GM23338 (cell line): ENCODE measurements at regions not wholly inside any gene's neighbourhood (a gene's known extent, or its start where the extent isn't known, plus 50 kb on each side); places are given as distances from the start of the nearest gene placed in this dataset.
A peak's percentile ranks its signal among the peaks of the same experiment; 100 is the strongest.

Source experiments
- ATAC-seq: fragments of 200-7000 bp; cut with Tn5 transposase; 3 replicates; pipeline ENCODE4 v1.9.1; 2020
- DNase-seq: peaks from one replicate; pipeline ENCODE4 v3.0.0-alpha.2; 2015; ENCODE audit warnings: low spot score
- H2AFZ ChIP-seq: fragments of 200-600 bp; sonication (generic); 2 replicates; pipeline ENCODE4 v1.8.0; 2016; ENCODE audit warnings: antibody characterized with exemption, mild to moderate bottlenecking, moderate library complexity
- H3F3A ChIP-seq: fragments of 200-600 bp; sonication (generic); replicated peaks from 2 replicates; pipeline ENCODE4 v1.8.0; 2017; ENCODE audit warnings: antibody characterized with exemption, mixed run types, low read depth
- H3K27ac ChIP-seq: fragments of 200-600 bp; sonication (generic); 2 replicates; pipeline ENCODE4 v1.6.1; 2016; ENCODE audit warnings: low read depth
- H3K27me3 ChIP-seq: fragments of 200-600 bp; sonication (generic); 2 replicates; pipeline ENCODE4 v1.8.0; 2016; ENCODE audit warnings: mild to moderate bottlenecking, mixed run types, moderate library complexity; ENCODE audit not compliant: insufficient read depth
- H3K36me3 ChIP-seq: fragments of 200-600 bp; sonication (generic); 2 replicates; pipeline ENCODE4 v1.8.0; 2016; ENCODE audit warnings: mild to moderate bottlenecking; ENCODE audit not compliant: insufficient read depth
- H3K4me1 ChIP-seq: fragments of 200-600 bp; sonication (generic); 2 replicates; pipeline ENCODE4 v1.8.0; 2016; ENCODE audit warnings: mild to moderate bottlenecking, moderate library complexity; ENCODE audit not compliant: insufficient read depth
- H3K4me2 ChIP-seq: fragments of 200-600 bp; sonication (generic); 2 replicates; pipeline ENCODE4 v1.7.1; 2017; ENCODE audit warnings: mixed run types
- H3K4me3 ChIP-seq: fragments of 200-600 bp; sonication (generic); 2 replicates; pipeline ENCODE4 v1.6.1; 2016; ENCODE audit warnings: mixed run types
- H3K79me2 ChIP-seq: fragments of 200-600 bp; sonication (generic); replicated peaks from 2 replicates; pipeline ENCODE4 v1.8.0; 2017; ENCODE audit warnings: mild to moderate bottlenecking; ENCODE audit not compliant: insufficient read depth
- H3K9me2 ChIP-seq: fragments of 200-600 bp; sonication (generic); 2 replicates; pipeline ENCODE4 v1.8.0; 2017; ENCODE audit not compliant: insufficient read depth
- H4K20me1 ChIP-seq: fragments of 200-600 bp; sonication (generic); replicated peaks from 2 replicates; pipeline ENCODE4 v1.8.0; 2017; ENCODE audit warnings: mild to moderate bottlenecking; ENCODE audit not compliant: insufficient read depth
- H3K27ac Mint-ChIP-seq: 2 replicates; pipeline ENCODE4 v1.8.0; 2020; ENCODE audit warnings: inconsistent platforms, mild to moderate bottlenecking, moderate library complexity, mixed read lengths
- H3K27me3 Mint-ChIP-seq: 3 replicates; pipeline ENCODE4 v1.8.0; 2022; ENCODE audit warnings: low read depth, mild to moderate bottlenecking, moderate library complexity, mixed read lengths, inconsistent platforms; ENCODE audit not compliant: insufficient read depth, poor library complexity
- H3K36me3 Mint-ChIP-seq: 3 replicates; pipeline ENCODE4 v1.8.0; 2021; ENCODE audit warnings: low read depth, mild to moderate bottlenecking, inconsistent platforms, moderate library complexity, mixed read lengths
- H3K4me1 Mint-ChIP-seq: 3 replicates; pipeline ENCODE4 v1.8.0; 2020; ENCODE audit warnings: mild to moderate bottlenecking, inconsistent platforms, mixed read lengths
- H3K4me3 Mint-ChIP-seq: 3 replicates; pipeline ENCODE4 v1.8.0; 2021; ENCODE audit warnings: moderate library complexity, mild to moderate bottlenecking, inconsistent platforms, mixed read lengths
- H3K9me3 Mint-ChIP-seq: 3 replicates; pipeline ENCODE4 v1.8.0; 2020; ENCODE audit warnings: moderate library complexity, mild to moderate bottlenecking, inconsistent platforms, mixed read lengths
- CREB1 ChIP-seq: fragments of 250-450 bp; sonication (Bioruptor Pico); IDR thresholded peaks from 2 replicates; pipeline ENCODE4 v1.5.0; 2020; ENCODE audit warnings: low read depth, mild to moderate bottlenecking, moderate library complexity
- EZH2 ChIP-seq: fragments of 200-600 bp; sonication (generic); IDR thresholded peaks from one replicate; pipeline ENCODE4 v1.8.0; 2017; ENCODE audit warnings: antibody characterized with exemption, mild to moderate bottlenecking, low read depth; ENCODE audit not compliant: unreplicated experiment
- EZH2phosphoT487 ChIP-seq: fragments of 200-600 bp; sonication (generic); IDR thresholded peaks from one replicate; pipeline ENCODE4 v1.8.1; 2018; ENCODE audit warnings: antibody characterized with exemption; ENCODE audit not compliant: unreplicated experiment
- JUNB ChIP-seq: IDR thresholded peaks from one replicate; pipeline ENCODE4 v1.6.1; 2016; ENCODE audit warnings: antibody characterized with exemption; ENCODE audit not compliant: unreplicated experiment
- NANOG ChIP-seq: IDR thresholded peaks from 2 replicates; pipeline ENCODE4 v1.6.1; 2016; ENCODE audit warnings: antibody characterized with exemption, borderline replicate concordance
- POLR2AphosphoS5 ChIP-seq: IDR thresholded peaks from 2 replicates; pipeline ENCODE4 v1.6.1; 2016; ENCODE audit warnings: antibody characterized with exemption, low read depth
- STAT1 ChIP-seq: IDR thresholded peaks from one replicate; pipeline ENCODE4 v1.6.1; 2016; ENCODE audit warnings: antibody characterized with exemption; ENCODE audit not compliant: unreplicated experiment
- ZNF114 ChIP-seq: fragments of 250-450 bp; sonication (Bioruptor Pico); IDR thresholded peaks from 2 replicates; pipeline ENCODE4 v1.5.0; 2020; ENCODE audit warnings: mild to moderate bottlenecking, moderate library complexity
- ZNF331 ChIP-seq: fragments of 250-450 bp; sonication (Bioruptor Pico); IDR thresholded peaks from 2 replicates; pipeline ENCODE4 v1.5.0; 2020; ENCODE audit warnings: low read depth, mild to moderate bottlenecking, moderate library complexity
- TF ChIP-seq, protein P1 (sequence below): IDR thresholded peaks from 2 replicates; pipeline ENCODE4 v1.6.1; 2016; ENCODE audit warnings: antibody characterized with exemption
- TF ChIP-seq, protein P2 (sequence below): fragments of 250-450 bp; sonication (Bioruptor Pico); IDR thresholded peaks from 2 replicates; pipeline ENCODE4 v1.5.0; 2020; ENCODE audit warnings: mild to moderate bottlenecking, moderate library complexity
- TF ChIP-seq, protein P3 (sequence below): IDR thresholded peaks from one replicate; pipeline ENCODE4 v1.6.1; 2018; ENCODE audit warnings: antibody characterized with exemption; ENCODE audit not compliant: unreplicated experiment

DNA sequence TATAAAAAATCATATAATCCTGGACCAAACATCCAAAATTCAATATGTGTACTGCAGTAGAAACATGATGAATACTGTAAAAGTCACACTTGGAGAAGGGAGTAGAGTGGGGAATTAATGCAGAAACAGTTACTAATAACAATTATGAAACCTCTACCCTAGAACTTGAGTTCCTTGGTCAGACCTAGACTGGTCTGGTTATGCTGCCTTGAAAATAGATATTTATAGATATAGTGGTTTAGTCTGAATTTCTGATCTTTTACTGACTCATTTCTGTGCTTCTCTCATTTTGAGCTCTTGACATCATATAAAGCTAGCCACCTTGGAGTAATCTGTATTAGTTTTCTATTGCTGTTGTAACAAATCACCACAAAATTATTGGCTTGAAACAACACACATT lies 808.7 kb upstream of the CDH10 start (continued):
- TF ChIP-seq, protein P1, sequence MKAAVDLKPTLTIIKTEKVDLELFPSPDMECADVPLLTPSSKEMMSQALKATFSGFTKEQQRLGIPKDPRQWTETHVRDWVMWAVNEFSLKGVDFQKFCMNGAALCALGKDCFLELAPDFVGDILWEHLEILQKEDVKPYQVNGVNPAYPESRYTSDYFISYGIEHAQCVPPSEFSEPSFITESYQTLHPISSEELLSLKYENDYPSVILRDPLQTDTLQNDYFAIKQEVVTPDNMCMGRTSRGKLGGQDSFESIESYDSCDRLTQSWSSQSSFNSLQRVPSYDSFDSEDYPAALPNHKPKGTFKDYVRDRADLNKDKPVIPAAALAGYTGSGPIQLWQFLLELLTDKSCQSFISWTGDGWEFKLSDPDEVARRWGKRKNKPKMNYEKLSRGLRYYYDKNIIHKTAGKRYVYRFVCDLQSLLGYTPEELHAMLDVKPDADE: no peak

DNA sequence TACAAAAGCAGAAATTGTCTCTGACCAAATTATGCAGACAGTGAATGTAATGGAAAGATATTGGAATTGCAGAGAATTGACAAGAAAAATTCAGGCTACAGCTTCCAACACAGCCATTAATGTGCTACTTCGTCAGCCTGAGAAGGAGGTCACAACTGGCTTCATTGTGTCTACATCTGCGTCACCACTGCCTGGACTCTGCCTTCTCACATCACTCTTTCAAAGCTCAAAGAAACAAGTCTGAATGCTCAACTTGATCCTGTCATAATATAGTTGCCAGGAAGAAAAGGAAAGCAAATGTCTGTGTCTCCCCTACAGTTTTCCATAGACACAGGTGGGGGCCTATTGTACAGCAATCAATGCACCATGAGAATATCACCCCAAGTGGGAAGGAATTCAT lies 806.5 kb upstream of the CDH10 start:
- Histone ChIP-seq H4K20me1 (no peaks in the 10 kb centered on the region), H3K27ac (no peak overlapping the region), H3F3A (peaks cover 12% of the 10 kb centered on the region; the same call in 1 of the 2 replicates), H3K27me3 (no peaks in the 10 kb centered on the region), H3K36me3 (no peaks in the 10 kb centered on the region), H2AFZ (no peak overlapping the region; the same call in 1 of the 2 replicates), H3K4me1 (peaks cover 48% of the 10 kb centered on the region), H3K4me2 (0 out of 2 replicates have a peak overlapping the region, but pooled peaks have one; percentile 2), H3K79me2 (peaks cover 12% of the 10 kb centered on the region; the same call in 1 of the 2 replicates), H3K9me2 (no peaks in the 10 kb centered on the region), H3K4me3 (no peak overlapping the region)
- DNase-seq: no peak
- peaks cover 67% of the 10 kb centered on the region for H3K4me1 Mint-ChIP-seq
- no peaks in the 10 kb centered on the region for H3K36me3 Mint-ChIP-seq
- peaks cover 7% of the 10 kb centered on the region for H3K27me3 Mint-ChIP-seq
- no peak overlapping the region for H3K27ac Mint-ChIP-seq
- H3K9me3 Mint-ChIP-seq: no peaks in the 10 kb centered on the region
- no peak for ATAC-seq
- H3K4me3 Mint-ChIP-seq: no peak overlapping the region; the same call in 2 of the 3 replicates
- TF ChIP-seq NANOG: no peak
- TF ChIP-seq, protein P2, sequence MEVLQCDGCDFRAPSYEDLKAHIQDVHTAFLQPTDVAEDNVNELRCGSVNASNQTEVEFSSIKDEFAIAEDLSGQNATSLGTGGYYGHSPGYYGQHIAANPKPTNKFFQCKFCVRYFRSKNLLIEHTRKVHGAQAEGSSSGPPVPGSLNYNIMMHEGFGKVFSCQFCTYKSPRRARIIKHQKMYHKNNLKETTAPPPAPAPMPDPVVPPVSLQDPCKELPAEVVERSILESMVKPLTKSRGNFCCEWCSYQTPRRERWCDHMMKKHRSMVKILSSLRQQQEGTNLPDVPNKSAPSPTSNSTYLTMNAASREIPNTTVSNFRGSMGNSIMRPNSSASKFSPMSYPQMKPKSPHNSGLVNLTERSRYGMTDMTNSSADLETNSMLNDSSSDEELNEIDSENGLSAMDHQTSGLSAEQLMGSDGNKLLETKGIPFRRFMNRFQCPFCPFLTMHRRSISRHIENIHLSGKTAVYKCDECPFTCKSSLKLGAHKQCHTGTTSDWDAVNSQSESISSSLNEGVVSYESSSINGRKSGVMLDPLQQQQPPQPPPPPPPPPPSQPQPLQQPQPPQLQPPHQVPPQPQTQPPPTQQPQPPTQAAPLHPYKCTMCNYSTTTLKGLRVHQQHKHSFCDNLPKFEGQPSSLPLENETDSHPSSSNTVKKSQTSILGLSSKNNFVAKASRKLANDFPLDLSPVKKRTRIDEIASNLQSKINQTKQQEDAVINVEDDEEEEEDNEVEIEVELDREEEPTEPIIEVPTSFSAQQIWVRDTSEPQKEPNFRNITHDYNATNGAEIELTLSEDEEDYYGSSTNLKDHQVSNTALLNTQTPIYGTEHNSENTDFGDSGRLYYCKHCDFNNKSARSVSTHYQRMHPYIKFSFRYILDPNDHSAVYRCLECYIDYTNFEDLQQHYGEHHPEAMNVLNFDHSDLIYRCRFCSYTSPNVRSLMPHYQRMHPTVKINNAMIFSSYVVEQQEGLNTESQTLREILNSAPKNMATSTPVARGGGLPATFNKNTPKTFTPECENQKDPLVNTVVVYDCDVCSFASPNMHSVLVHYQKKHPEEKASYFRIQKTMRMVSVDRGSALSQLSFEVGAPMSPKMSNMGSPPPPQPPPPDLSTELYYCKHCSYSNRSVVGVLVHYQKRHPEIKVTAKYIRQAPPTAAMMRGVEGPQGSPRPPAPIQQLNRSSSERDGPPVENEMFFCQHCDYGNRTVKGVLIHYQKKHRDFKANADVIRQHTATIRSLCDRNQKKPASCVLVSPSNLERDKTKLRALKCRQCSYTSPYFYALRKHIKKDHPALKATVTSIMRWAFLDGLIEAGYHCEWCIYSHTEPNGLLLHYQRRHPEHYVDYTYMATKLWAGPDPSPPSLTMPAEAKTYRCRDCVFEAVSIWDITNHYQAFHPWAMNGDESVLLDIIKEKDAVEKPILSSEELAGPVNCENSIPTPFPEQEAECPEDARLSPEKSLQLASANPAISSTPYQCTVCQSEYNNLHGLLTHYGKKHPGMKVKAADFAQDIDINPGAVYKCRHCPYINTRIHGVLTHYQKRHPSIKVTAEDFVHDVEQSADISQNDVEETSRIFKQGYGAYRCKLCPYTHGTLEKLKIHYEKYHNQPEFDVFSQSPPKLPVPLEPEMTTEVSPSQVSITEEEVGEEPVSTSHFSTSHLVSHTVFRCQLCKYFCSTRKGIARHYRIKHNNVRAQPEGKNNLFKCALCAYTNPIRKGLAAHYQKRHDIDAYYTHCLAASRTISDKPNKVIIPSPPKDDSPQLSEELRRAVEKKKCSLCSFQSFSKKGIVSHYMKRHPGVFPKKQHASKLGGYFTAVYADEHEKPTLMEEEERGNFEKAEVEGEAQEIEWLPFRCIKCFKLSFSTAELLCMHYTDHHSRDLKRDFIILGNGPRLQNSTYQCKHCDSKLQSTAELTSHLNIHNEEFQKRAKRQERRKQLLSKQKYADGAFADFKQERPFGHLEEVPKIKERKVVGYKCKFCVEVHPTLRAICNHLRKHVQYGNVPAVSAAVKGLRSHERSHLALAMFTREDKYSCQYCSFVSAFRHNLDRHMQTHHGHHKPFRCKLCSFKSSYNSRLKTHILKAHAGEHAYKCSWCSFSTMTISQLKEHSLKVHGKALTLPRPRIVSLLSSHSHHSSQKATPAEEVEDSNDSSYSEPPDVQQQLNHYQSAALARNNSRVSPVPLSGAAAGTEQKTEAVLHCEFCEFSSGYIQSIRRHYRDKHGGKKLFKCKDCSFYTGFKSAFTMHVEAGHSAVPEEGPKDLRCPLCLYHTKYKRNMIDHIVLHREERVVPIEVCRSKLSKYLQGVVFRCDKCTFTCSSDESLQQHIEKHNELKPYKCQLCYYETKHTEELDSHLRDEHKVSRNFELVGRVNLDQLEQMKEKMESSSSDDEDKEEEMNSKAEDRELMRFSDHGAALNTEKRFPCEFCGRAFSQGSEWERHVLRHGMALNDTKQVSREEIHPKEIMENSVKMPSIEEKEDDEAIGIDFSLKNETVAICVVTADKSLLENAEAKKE (CRISPR knock-in tag): no peak
- no peak for TF ChIP-seq JUNB
- TF ChIP-seq STAT1: no peak
- TF ChIP-seq EZH2: no peak
- TF ChIP-seq CREB1 (CRISPR knock-in tag): no peak
- TF ChIP-seq EZH2phosphoT487: no peak
- TF ChIP-seq, protein P1: no peak
- TF ChIP-seq POLR2AphosphoS5: no peak
- TF ChIP-seq, protein P3, sequence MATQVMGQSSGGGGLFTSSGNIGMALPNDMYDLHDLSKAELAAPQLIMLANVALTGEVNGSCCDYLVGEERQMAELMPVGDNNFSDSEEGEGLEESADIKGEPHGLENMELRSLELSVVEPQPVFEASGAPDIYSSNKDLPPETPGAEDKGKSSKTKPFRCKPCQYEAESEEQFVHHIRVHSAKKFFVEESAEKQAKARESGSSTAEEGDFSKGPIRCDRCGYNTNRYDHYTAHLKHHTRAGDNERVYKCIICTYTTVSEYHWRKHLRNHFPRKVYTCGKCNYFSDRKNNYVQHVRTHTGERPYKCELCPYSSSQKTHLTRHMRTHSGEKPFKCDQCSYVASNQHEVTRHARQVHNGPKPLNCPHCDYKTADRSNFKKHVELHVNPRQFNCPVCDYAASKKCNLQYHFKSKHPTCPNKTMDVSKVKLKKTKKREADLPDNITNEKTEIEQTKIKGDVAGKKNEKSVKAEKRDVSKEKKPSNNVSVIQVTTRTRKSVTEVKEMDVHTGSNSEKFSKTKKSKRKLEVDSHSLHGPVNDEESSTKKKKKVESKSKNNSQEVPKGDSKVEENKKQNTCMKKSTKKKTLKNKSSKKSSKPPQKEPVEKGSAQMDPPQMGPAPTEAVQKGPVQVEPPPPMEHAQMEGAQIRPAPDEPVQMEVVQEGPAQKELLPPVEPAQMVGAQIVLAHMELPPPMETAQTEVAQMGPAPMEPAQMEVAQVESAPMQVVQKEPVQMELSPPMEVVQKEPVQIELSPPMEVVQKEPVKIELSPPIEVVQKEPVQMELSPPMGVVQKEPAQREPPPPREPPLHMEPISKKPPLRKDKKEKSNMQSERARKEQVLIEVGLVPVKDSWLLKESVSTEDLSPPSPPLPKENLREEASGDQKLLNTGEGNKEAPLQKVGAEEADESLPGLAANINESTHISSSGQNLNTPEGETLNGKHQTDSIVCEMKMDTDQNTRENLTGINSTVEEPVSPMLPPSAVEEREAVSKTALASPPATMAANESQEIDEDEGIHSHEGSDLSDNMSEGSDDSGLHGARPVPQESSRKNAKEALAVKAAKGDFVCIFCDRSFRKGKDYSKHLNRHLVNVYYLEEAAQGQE: no peak
- no peak for TF ChIP-seq ZNF114 (CRISPR knock-in tag)
- no peak for TF ChIP-seq ZNF331 (CRISPR knock-in tag)
